HG03039 (cell line): ENCODE measurements at regions not wholly inside any gene's neighbourhood (a gene's known extent, or its start where the extent isn't known, plus 50 kb on each side); places are given as distances from the start of the nearest gene placed in this dataset.
A peak's percentile ranks its signal among the peaks of the same experiment; 100 is the strongest.

ENCODE experiments used
- ATAC-seq: cut with Tn5 transposase; IDR thresholded peaks from one replicate; pipeline ENCODE4 v1.9.1; 2021; ENCODE audit warnings: mild to moderate bottlenecking, moderate library complexity; ENCODE audit not compliant: unreplicated experiment

DNA sequence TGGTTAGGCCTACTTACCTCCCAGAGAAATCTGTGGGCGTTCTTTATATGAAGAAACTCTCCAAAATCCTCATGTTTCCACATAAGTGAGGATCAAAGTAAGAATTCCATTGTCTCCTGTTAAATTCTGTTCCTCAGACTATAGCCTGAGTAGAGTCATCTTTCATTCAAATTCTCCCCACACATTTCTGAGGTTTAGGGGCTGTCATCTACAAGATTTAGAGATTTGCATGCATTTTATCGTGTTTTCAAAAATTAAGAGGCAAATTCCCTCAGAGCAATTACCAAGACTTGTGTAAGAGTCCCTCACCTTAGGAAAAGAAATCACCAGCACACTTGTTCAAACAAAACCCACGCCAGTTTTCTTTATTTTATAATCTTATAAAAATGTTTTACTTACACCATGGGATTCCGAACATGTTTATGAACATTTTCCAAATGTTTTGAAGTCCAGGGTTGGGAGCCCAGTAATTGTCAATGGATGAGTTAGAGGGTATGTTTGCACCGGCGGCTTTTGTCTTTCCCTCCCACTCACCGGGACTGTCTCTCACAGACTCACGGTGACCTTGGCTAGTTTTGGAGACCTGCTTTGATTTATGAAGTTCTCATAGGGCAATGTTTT is 367.6 kb downstream of the ENC1 start:
- ATAC-seq, result no peak

- ATAC-seq, result no peak
Measured at GRCh38 chr5:74272024-74272775, 368.3 kb downstream of the ENC1 start.

DNA sequence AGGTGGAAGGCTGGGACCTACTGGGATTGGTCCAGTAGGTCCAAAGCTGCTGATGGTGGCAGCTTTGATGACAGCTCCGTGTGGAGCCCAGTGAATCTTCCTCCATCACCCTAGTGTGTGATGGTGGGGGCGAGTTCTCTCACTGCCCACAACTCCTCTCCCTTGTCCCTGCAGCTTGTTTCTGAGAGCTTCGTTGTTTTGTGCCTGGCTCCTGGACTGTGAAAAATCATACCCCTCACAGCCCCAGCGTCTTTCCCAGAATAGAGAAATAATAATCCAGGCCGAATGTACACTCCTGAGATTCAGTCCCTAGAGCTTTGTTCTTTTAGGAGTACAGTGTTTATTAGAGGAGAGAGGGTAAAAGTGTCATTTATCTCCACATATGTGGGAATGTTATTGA is 372.2 kb downstream of the ENC1 start:
- ATAC-seq, result no peak

DNA sequence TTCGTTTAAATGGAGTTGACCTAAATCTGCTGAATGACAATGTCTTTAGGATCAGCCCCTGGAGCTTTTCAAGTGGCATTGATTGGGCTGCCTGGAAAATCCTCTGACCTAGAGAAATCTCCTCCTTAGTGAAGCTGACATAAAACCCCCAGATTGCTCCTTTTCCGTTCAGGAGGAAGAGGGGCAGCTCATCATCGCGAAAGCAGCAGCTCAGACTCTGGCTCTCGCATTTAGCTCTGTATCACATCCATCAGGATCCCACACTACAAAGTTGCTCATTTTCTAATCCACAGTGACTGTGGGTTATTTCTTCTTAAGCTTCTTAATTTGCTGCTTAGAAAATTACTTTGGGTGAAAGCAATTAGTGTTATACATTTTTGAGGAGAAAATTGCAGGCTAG is 373.7 kb downstream of the ENC1 start:
- no peak for ATAC-seq

DNA sequence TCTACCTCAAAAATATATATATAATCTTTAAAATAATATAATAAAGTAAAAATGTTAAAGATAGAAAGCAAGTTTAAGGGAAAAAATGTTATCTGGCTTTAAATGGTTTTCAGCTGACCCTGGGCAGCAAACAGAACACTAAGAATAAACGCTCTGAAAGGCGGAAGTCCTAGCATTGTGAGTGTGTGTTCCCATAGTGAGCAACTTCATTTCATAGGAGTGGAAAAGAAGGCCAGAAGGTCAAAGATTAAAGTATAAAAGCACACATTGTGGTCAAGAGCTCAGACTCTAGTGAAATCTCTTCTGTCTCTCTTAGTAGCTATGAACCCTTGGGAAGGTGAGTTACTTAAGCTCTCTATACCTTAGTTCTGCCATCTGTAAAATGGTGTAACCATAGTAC is 374.4 kb downstream of the ENC1 start:
- ATAC-seq, result no peak

DNA sequence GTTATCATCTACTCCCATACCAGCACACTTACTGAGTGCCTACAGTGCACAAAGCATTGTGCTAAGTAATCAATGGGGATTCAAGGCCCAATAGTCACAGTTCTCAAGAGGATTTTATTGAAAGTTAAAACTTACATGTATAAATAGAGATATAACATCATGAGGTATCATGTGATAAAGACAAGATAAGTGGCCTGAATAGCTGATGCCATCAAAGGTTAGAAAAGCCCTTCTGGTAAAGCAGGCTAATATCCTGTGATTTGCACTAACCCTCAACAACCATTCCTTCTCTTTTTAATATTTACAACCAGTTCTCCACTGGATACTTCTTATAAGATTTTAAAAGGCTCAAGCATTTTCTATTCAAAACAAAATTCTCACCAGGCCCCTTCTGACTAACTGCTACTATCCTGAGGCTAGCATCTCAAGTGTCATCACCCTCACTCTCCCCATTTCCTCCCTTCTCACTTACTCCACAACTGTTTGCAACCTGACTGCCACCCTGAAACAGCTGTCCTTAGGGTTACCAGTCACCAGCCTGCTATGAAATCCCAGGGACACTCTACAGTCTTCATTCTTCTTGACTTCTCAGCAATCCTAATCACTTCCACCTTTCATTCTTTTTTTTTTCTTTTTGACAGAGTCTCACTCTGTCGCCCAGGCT is 377.9 kb downstream of the ENC1 start:
- ATAC-seq, result no peak

GRCh38 chr5:74261866-74262265 is 378.7 kb downstream of the ENC1 start:
- ATAC-seq, result no peak

DNA sequence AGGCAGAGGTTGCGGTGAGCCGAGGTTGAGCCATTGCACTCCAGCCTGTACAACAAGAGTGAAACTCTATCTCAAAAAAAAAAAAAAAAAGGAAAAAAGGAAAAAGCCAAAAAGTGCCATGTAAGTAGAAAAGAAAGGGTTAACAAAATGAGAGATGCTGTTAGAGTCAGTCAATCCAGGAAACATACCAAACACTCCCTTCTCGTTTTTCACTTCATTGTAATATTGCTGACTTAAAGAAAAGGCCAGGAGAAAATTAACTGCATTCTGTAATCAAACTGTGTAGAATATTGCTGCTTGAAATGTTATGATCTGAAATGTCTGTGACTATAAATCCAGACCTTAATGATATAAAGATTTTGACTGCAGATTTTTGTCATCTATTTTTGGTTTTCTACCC is 379.1 kb downstream of the ENC1 start:
- ATAC-seq, result no peak

DNA sequence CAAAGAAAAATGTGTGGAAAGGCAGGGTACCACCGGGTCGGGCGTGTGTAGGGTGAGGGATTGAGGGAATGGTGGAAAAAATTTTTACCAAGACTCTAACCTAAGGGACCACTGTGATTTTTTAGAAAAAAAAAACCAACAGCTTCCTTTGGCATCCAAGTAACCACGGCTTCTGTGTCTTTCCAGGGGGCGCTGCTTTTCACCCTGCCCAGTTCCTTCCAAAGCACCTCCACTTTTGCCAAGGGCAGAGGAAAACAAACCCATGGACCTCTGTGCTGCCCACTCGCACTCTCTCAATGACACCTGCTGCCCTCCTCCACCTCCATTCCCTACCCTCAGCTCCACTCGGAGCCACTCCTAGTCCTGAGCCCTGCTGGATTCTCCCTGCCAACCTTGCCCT is 381.0 kb downstream of the ENC1 start:
- no peak for ATAC-seq

DNA sequence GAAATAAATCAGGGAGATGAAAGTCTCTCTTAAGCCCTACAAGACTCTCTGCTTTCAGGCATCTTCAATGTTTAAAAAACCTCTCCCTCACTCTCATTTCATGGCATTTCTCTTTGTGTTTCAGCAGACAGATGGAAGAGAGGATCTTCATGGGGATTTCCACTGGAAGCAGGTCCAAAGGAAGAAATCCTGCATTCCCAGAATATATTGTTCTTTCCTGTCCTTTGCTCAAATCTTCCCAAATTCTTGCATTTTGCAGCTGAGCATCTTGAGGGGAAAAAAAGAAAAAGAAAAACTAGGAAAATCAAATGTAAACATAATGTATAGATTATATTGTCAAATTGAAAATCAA is 382.2 kb downstream of the ENC1 start:
- no peak for ATAC-seq

- ATAC-seq, result peak; percentile 58
Measured at GRCh38 chr5:74257645-74258313, 382.7 kb downstream of the ENC1 start.

GRCh38 chr5:74257060-74257527 is 383.4 kb downstream of the ENC1 start:
- no peak for ATAC-seq

GRCh38 chr5:74255692-74256392 is 384.7 kb downstream of the ENC1 start:
- ATAC-seq, result no peak

DNA sequence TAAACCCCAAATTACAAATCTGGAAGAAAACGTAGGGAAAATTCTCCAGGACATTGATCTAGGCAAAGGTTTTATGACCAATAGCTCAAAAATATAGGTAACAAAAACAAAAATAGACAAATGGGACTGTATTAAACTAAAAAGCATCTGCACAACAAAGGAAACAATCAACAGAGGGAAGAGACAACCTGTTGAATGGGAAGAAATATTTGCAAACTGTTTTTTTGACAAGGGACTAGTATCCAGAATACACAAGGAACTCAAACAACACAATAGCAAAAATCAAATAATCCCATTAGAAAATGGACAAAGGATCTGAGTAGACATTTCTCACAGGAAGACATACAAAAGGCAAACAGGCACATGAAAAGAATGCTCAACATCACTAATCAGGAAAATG is 386.3 kb downstream of the ENC1 start:
- ATAC-seq, result no peak

DNA sequence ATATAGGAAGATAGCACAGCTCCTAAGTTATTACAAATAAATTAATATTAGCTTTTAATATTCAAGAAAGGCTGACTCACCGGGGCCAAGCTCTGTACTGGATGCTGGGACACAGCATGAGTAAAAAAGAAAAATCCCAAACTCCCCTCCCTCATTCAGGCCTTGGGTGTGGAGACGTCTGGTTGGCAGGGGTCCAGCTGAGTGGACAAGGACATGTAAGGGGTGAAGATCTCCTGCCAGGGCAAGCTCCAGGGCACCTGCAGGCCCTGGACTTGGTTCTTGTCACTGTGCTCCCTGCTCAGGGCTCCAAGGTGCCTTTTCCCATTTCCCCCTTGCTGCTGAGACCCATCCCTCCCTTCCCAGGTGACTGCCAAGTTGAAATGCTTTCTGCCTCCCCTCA is 388.5 kb downstream of the ENC1 start:
- no peak for ATAC-seq

GRCh38 chr5:74251141-74252035 is 389.1 kb downstream of the ENC1 start:
- no peak for ATAC-seq

DNA sequence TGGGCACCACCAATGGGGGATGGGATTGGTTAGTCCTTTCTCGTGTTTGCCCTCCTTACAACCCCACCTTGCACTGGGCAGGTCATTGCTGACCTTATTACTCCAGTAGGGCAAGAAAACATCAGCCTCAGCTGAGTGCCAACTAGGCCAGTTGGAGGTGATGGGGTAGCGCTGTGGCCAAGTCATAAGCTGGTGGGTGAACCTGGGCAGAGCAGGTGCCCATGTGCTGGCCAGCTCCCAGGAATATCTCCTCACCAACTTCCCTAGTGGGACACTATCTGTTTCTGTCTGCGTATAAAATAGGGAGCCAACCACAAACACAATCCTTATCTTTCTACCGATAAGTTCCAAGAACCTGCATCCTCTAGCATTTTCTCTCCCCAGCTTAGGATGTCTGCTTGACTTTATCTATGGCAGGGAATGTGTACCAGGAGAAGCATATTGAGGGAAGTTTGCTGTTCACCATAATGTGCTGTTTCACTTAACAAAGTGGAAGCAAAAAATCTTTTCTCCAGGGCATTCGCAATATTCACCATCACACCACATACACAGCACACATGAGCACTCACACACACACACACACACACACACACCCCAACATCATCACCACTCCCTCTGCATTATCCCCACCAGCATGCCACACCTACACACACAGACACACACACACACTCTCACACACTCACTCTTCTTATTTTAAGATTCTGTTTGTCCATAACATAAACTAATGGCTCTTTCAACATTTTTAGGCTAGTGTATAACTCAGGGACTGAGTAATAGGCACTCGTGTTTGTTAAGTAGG is 390.0 kb downstream of the ENC1 start:
- ATAC-seq, result no peak

DNA sequence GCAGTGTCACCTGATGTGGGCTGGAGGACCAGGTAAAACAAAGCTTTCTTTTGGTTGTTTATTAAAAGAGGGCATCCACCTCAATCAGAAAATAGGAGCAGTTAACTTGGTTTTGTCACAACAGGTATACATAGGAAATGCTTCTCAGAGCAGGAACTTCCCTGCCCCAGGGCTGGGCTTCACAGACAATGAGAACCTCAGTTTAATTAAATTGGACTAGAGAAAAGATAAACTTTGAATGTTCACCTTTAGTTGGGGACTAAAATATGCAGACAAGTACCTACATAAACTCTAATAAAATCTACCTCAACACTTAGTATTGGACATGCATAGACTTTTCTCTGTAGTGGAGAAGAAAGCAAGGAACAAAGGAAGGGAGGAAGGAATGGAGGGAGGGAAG is 392.0 kb downstream of the ENC1 start:
- ATAC-seq, result no peak

- no peak for ATAC-seq
Measured at GRCh38 chr5:74244406-74244805, 396.1 kb downstream of the ENC1 start.
